IgD-negative memory B cell (primary cell): ENCODE measurements at regions not wholly inside any gene's neighbourhood (a gene's known extent, or its start where the extent isn't known, plus 50 kb on each side); places are given as distances from the start of the nearest gene placed in this dataset.
"Not testable (repeated sequence)": the region's sequence is repeated elsewhere in the genome, so short reads cannot be mapped to it uniquely, and the experiment has no call there.

Experiments used
- H3K27ac Mint-ChIP-seq, 3 donors: one replicate each; pipeline ENCODE4 v1.8.0; 2020 to 2022; ENCODE audit warnings: mild to moderate bottlenecking in 3 of 3, mixed read lengths in 3 of 3, moderate library complexity in 1 of 3
- H3K27me3 Mint-ChIP-seq: one replicate; pipeline ENCODE4 v1.8.0; 2021; ENCODE audit warnings: mixed read lengths
- H3K36me3 Mint-ChIP-seq: one replicate; pipeline ENCODE4 v1.8.0; 2020; ENCODE audit warnings: mild to moderate bottlenecking, mixed read lengths
- H3K4me1 Mint-ChIP-seq, 3 donors: one replicate each; pipeline ENCODE4 v1.8.0; 2020 to 2022; ENCODE audit warnings: mixed read lengths in 3 of 3, mild to moderate bottlenecking in 1 of 3
- H3K4me3 Mint-ChIP-seq, 4 donors: one replicate each; pipeline ENCODE4 v1.8.0; 2020 to 2022; ENCODE audit warnings: mild to moderate bottlenecking in 4 of 4, mixed read lengths in 4 of 4, moderate library complexity in 3 of 4
- H3K9me3 Mint-ChIP-seq, 3 donors: one replicate each; pipeline ENCODE4 v1.8.0; 2020 to 2021; ENCODE audit warnings: mixed read lengths in 3 of 3, mild to moderate bottlenecking in 1 of 3

- not testable (repeated sequence) for H3K27me3 Mint-ChIP-seq, H3K4me1 Mint-ChIP-seq, H3K36me3 Mint-ChIP-seq, H3K4me3 Mint-ChIP-seq, H3K27ac Mint-ChIP-seq
- H3K9me3 Mint-ChIP-seq: peaks cover 13 to 18% (median 14%) of the 10 kb centered on the region in 3 donors
Measured at GRCh38 chr5:105602406-105602805, 2039.8 kb upstream of the NUDT12 start.

- no peak overlapping the region for H3K4me3 Mint-ChIP-seq
- peaks cover 0 to 10% (median 1%) of the 10 kb centered on the region in 3 donors for H3K9me3 Mint-ChIP-seq
- no peaks in the 10 kb centered on the region for H3K4me1 Mint-ChIP-seq
- H3K36me3 Mint-ChIP-seq: no peaks in the 10 kb centered on the region
- no peak overlapping the region for H3K27ac Mint-ChIP-seq
- H3K27me3 Mint-ChIP-seq: no peaks in the 10 kb centered on the region
Measured at GRCh38 chr5:105593011-105593760, 2030.6 kb upstream of the NUDT12 start.

GRCh38 chr5:105587963-105588662 lies 2025.5 kb upstream of the NUDT12 start:
- no peak overlapping the region for H3K27ac Mint-ChIP-seq
- peaks cover 0 to 15% (median 0%) of the 10 kb centered on the region in 3 donors for H3K9me3 Mint-ChIP-seq
- H3K27me3 Mint-ChIP-seq: no peaks in the 10 kb centered on the region
- no peak overlapping the region for H3K4me3 Mint-ChIP-seq
- no peaks in the 10 kb centered on the region for H3K4me1 Mint-ChIP-seq
- H3K36me3 Mint-ChIP-seq: no peaks in the 10 kb centered on the region

GRCh38 chr5:105581988-105582690 lies 2019.5 kb upstream of the NUDT12 start:
- no peak overlapping the region for H3K4me3 Mint-ChIP-seq
- H3K27ac Mint-ChIP-seq: no peak overlapping the region
- no peaks in the 10 kb centered on the region for H3K27me3 Mint-ChIP-seq
- no peaks in the 10 kb centered on the region for H3K36me3 Mint-ChIP-seq
- H3K9me3 Mint-ChIP-seq: peaks cover 0 to 13% (median 0%) of the 10 kb centered on the region in 3 donors
- no peaks in the 10 kb centered on the region for H3K4me1 Mint-ChIP-seq

GRCh38 chr5:105573575-105573974 lies 2011.0 kb upstream of the NUDT12 start:
- H3K36me3 Mint-ChIP-seq: no peaks in the 10 kb centered on the region
- peaks cover 0 to 3% (median 2%) of the 10 kb centered on the region in 3 donors for H3K9me3 Mint-ChIP-seq
- H3K27ac Mint-ChIP-seq: no peak overlapping the region
- H3K27me3 Mint-ChIP-seq: no peaks in the 10 kb centered on the region
- no peak overlapping the region for H3K4me3 Mint-ChIP-seq
- H3K4me1 Mint-ChIP-seq: no peaks in the 10 kb centered on the region

- H3K4me3 Mint-ChIP-seq: no peak overlapping the region
- no peaks in the 10 kb centered on the region for H3K4me1 Mint-ChIP-seq
- H3K36me3 Mint-ChIP-seq: no peaks in the 10 kb centered on the region
- no peaks in the 10 kb centered on the region for H3K27me3 Mint-ChIP-seq
- peaks cover 0 to 5% (median 2%) of the 10 kb centered on the region in 3 donors for H3K9me3 Mint-ChIP-seq
- no peak overlapping the region for H3K27ac Mint-ChIP-seq
Measured at GRCh38 chr5:105565531-105565930, 2002.9 kb upstream of the NUDT12 start.

- Mint-ChIP-seq H3K36me3 (no peaks in the 10 kb centered on the region), H3K27ac (no peak overlapping the region), H3K27me3 (no peaks in the 10 kb centered on the region), H3K9me3 (peaks cover under 1 to 5% (median 2%) of the 10 kb centered on the region in 3 donors), H3K4me1 (no peaks in the 10 kb centered on the region), H3K4me3 (no peak overlapping the region)
Measured at GRCh38 chr5:105563842-105564241, 2001.3 kb upstream of the NUDT12 start.

GRCh38 chr5:105554568-105555169 lies 1992.1 kb upstream of the NUDT12 start:
- H3K27ac Mint-ChIP-seq: no peak overlapping the region
- H3K9me3 Mint-ChIP-seq: peaks cover 0 to 13% (median 5%) of the 10 kb centered on the region in 3 donors
- no peaks in the 10 kb centered on the region for H3K27me3 Mint-ChIP-seq
- H3K36me3 Mint-ChIP-seq: peaks cover 3% of the 10 kb centered on the region
- H3K4me1 Mint-ChIP-seq: no peaks in the 10 kb centered on the region
- H3K4me3 Mint-ChIP-seq: no peak overlapping the region

GRCh38 chr5:105544300-105544699 lies 1981.7 kb upstream of the NUDT12 start:
- H3K4me1 Mint-ChIP-seq: no peaks in the 10 kb centered on the region
- no peaks in the 10 kb centered on the region for H3K36me3 Mint-ChIP-seq
- no peaks in the 10 kb centered on the region for H3K27me3 Mint-ChIP-seq
- H3K4me3 Mint-ChIP-seq: no peak overlapping the region
- no peak overlapping the region for H3K27ac Mint-ChIP-seq
- H3K9me3 Mint-ChIP-seq: peaks cover 0 to 4% (median 3%) of the 10 kb centered on the region in 3 donors

GRCh38 chr5:105536675-105537074 lies 1974.1 kb upstream of the NUDT12 start:
- no peak overlapping the region for H3K4me3 Mint-ChIP-seq
- no peaks in the 10 kb centered on the region for H3K4me1 Mint-ChIP-seq
- no peaks in the 10 kb centered on the region for H3K36me3 Mint-ChIP-seq
- peaks cover 0 to 5% (median 0%) of the 10 kb centered on the region in 3 donors for H3K9me3 Mint-ChIP-seq
- H3K27ac Mint-ChIP-seq: no peak overlapping the region
- H3K27me3 Mint-ChIP-seq: no peaks in the 10 kb centered on the region

- Mint-ChIP-seq H3K27me3 (no peaks in the 10 kb centered on the region), H3K27ac (no peak overlapping the region), H3K4me3 (no peak overlapping the region), H3K4me1 (no peaks in the 10 kb centered on the region), H3K9me3 (peaks cover 0 to 11% (median 3%) of the 10 kb centered on the region in 3 donors), H3K36me3 (no peaks in the 10 kb centered on the region)
Measured at GRCh38 chr5:105530716-105531261, 1968.2 kb upstream of the NUDT12 start.

GRCh38 chr5:105529851-105530250 lies 1967.3 kb upstream of the NUDT12 start:
- H3K36me3 Mint-ChIP-seq: no peaks in the 10 kb centered on the region
- H3K27ac Mint-ChIP-seq: no peak overlapping the region
- H3K27me3 Mint-ChIP-seq: no peaks in the 10 kb centered on the region
- no peaks in the 10 kb centered on the region for H3K4me1 Mint-ChIP-seq
- no peak overlapping the region for H3K4me3 Mint-ChIP-seq
- H3K9me3 Mint-ChIP-seq: peaks cover 0 to 11% (median 6%) of the 10 kb centered on the region in 3 donors

- no peaks in the 10 kb centered on the region for H3K36me3 Mint-ChIP-seq
- H3K27me3 Mint-ChIP-seq: no peaks in the 10 kb centered on the region
- H3K27ac Mint-ChIP-seq: no peak overlapping the region
- H3K9me3 Mint-ChIP-seq: peaks cover 3 to 16% (median 5%) of the 10 kb centered on the region in 3 donors
- H3K4me3 Mint-ChIP-seq: no peak overlapping the region
- H3K4me1 Mint-ChIP-seq: no peaks in the 10 kb centered on the region
Measured at GRCh38 chr5:105508519-105508918, 1945.9 kb upstream of the NUDT12 start.

- Mint-ChIP-seq H3K27ac (no peak overlapping the region), H3K4me1 (no peaks in the 10 kb centered on the region), H3K9me3 (peaks cover 2 to 16% (median 7%) of the 10 kb centered on the region in 3 donors), H3K4me3 (no peak overlapping the region), H3K36me3 (no peaks in the 10 kb centered on the region), H3K27me3 (no peaks in the 10 kb centered on the region)
Measured at GRCh38 chr5:105506692-105507277, 1944.2 kb upstream of the NUDT12 start.
